Neural progenitor cell (in vitro differentiated cells): ENCODE measurements at regions not wholly inside any gene's neighbourhood (a gene's known extent, or its start where the extent isn't known, plus 50 kb on each side); places are given as distances from the start of the nearest gene placed in this dataset.

ENCODE experiments used
- DNase-seq: peaks from one replicate; pipeline ENCODE4 v3.0.0-alpha.2; 2016; ENCODE audit warnings: low spot score
- H2AFZ ChIP-seq: fragments of 200-600 bp; sonication (generic); replicated peaks from 2 replicates; pipeline ENCODE4 v1.6.1; 2016; ENCODE audit warnings: antibody characterized with exemption
- H3F3A ChIP-seq: fragments of 200-600 bp; sonication (generic); 2 replicates; pipeline ENCODE4 v1.6.1; 2016; ENCODE audit warnings: antibody characterized with exemption, low read depth
- H3K27ac ChIP-seq: fragments of 200-600 bp; sonication (generic); 2 replicates; pipeline ENCODE4 v1.5.1; 2016; ENCODE audit warnings: mild to moderate bottlenecking
- H3K27me3 ChIP-seq: fragments of 200-600 bp; sonication (generic); 2 replicates; pipeline ENCODE4 v1.6.1; 2016; ENCODE audit warnings: mild to moderate bottlenecking, moderate library complexity
- H3K36me3 ChIP-seq: fragments of 200-600 bp; sonication (generic); 2 replicates; pipeline ENCODE4 v1.5.1; 2016
- H3K4me1 ChIP-seq: fragments of 200-600 bp; sonication (generic); 2 replicates; pipeline ENCODE4 v1.6.1; 2016; ENCODE audit warnings: mixed run types
- H3K4me2 ChIP-seq: fragments of 200-600 bp; sonication (generic); 2 replicates; pipeline ENCODE4 v1.6.1; 2016
- H3K4me3 ChIP-seq: fragments of 200-600 bp; sonication (generic); 2 replicates; pipeline ENCODE4 v1.5.1; 2016
- H3K79me2 ChIP-seq: fragments of 200-600 bp; sonication (generic); 2 replicates; pipeline ENCODE4 v1.6.1; 2016; ENCODE audit warnings: low read depth
- H3K9ac ChIP-seq: fragments of 200-600 bp; sonication (generic); 2 replicates; pipeline ENCODE4 v1.6.1; 2016
- H3K9me3 ChIP-seq: fragments of 200-600 bp; sonication (generic); 2 replicates; pipeline ENCODE4 v1.5.1; 2016; ENCODE audit warnings: low read depth
- H4K20me1 ChIP-seq: fragments of 200-600 bp; sonication (generic); 2 replicates; pipeline ENCODE4 v1.6.1; 2016; ENCODE audit warnings: low read depth
- H3K27ac Mint-ChIP-seq: 3 replicates; pipeline ENCODE4 v1.8.0; 2021; ENCODE audit warnings: mixed read lengths
- H3K27me3 Mint-ChIP-seq: 2 replicates; pipeline ENCODE4 v1.8.0; 2022; ENCODE audit warnings: low read depth, mild to moderate bottlenecking, inconsistent platforms, moderate library complexity, mixed read lengths; ENCODE audit not compliant: insufficient read depth
- H3K36me3 Mint-ChIP-seq: 3 replicates; pipeline ENCODE4 v1.8.0; 2021; ENCODE audit warnings: mixed read lengths
- H3K4me1 Mint-ChIP-seq: 3 replicates; pipeline ENCODE4 v1.8.0; 2021; ENCODE audit warnings: mixed read lengths
- H3K4me3 Mint-ChIP-seq: 3 replicates; pipeline ENCODE4 v1.8.0; 2021; ENCODE audit warnings: mild to moderate bottlenecking, moderate library complexity, mixed read lengths
- H3K9me3 Mint-ChIP-seq: 3 replicates; pipeline ENCODE4 v1.8.0; 2020; ENCODE audit warnings: mixed read lengths
- CTCF ChIP-seq: fragments of 200-600 bp; sonication (generic); IDR thresholded peaks from 2 replicates; pipeline ENCODE4 v1.5.1; 2017; ENCODE audit warnings: antibody characterized with exemption, mild to moderate bottlenecking
- EZH2 ChIP-seq: fragments of 200-600 bp; sonication (generic); IDR thresholded peaks from 2 replicates; pipeline ENCODE4 v1.6.1; 2017; ENCODE audit warnings: antibody characterized with exemption, mild to moderate bottlenecking, moderate library complexity
- EZH2phosphoT487 ChIP-seq: fragments of 200-600 bp; sonication (generic); IDR thresholded peaks from 2 replicates; pipeline ENCODE4 v1.6.1; 2017; ENCODE audit warnings: antibody characterized with exemption

GRCh38 chr2:58347810-58348209 lies 106.7 kb upstream of the FANCL start:
- no peaks in the 10 kb centered on the region for H3K27me3 Mint-ChIP-seq
- H3K36me3 ChIP-seq = no peaks in the 10 kb centered on the region
- H3K27ac Mint-ChIP-seq = no peak overlapping the region
- no peaks in the 10 kb centered on the region for H3K79me2 ChIP-seq
- H3K4me3 ChIP-seq = no peak overlapping the region
- no peaks in the 10 kb centered on the region for H3F3A ChIP-seq
- H3K9me3 Mint-ChIP-seq = no peaks in the 10 kb centered on the region
- H4K20me1 ChIP-seq = no peaks in the 10 kb centered on the region
- H3K9ac ChIP-seq = no peak overlapping the region
- no peak overlapping the region for H3K4me3 Mint-ChIP-seq
- no peak overlapping the region for H3K4me2 ChIP-seq
- H3K27me3 ChIP-seq = no peaks in the 10 kb centered on the region
- no peaks in the 10 kb centered on the region for H3K4me1 ChIP-seq
- H3K27ac ChIP-seq = no peak overlapping the region
- no peak overlapping the region for H2AFZ ChIP-seq
- no peak for DNase-seq
- H3K4me1 Mint-ChIP-seq = no peaks in the 10 kb centered on the region
- no peaks in the 10 kb centered on the region for H3K9me3 ChIP-seq
- no peak for TF ChIP-seq EZH2phosphoT487
- no peak for TF ChIP-seq EZH2
- no peak for TF ChIP-seq CTCF
- H3K36me3 Mint-ChIP-seq = no peaks in the 10 kb centered on the region

GRCh38 chr2:58341047-58341446 lies 99.9 kb upstream of the FANCL start:
- Mint-ChIP-seq H3K36me3 (no peaks in the 10 kb centered on the region), H3K27me3 (peaks cover 3% of the 10 kb centered on the region), H3K9me3 (peaks cover 9% of the 10 kb centered on the region), H3K27ac (no peak overlapping the region), H3K4me1 (no peaks in the 10 kb centered on the region), H3K4me3 (no peak overlapping the region)
- Histone ChIP-seq H3K27ac (no peak overlapping the region), H3K27me3 (no peaks in the 10 kb centered on the region), H4K20me1 (no peaks in the 10 kb centered on the region), H3K4me1 (no peaks in the 10 kb centered on the region), H3K79me2 (no peaks in the 10 kb centered on the region), H3K4me3 (no peak overlapping the region), H3K36me3 (no peaks in the 10 kb centered on the region), H3K4me2 (no peak overlapping the region), H3K9ac (no peak overlapping the region), H2AFZ (peak overlapping the region; percentile 76), H3F3A (no peaks in the 10 kb centered on the region), H3K9me3 (no peaks in the 10 kb centered on the region)
- DNase-seq = no peak
- TF ChIP-seq EZH2 (no peak), CTCF (no peak), EZH2phosphoT487 (no peak)

DNA sequence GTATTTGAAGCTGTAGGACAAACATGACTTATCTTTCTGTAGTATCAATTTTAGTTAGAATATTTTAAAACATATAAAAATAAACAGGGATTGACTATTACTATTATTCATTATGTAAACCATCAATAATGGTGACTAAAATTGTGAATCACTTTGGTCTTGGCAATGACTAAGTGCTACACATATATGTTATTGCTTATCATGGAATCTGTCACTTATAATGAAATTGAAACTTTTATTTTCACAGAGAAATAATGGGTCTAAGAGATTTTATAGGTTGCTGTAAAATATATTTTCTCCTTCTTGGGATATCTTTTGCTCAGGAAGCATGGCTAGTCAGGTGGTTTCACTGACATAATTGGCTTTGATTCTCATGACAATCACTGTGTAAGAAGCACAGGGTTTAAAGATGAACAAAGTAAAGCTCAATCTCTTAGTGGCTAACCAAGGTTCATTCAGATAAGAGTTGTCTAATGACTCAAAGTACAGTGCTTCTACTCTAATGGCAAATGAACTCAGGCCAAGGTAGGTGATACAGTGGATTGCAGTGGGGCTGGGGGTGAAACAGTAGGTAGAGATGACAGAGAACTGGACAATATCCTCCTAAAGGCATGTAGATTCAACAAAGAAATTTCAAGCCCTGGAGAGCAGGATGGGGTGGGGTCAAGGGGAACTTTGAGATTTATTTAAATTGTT lies 98.6 kb upstream of the FANCL start:
- H3K4me2 ChIP-seq = no peak overlapping the region
- Mint-ChIP-seq H3K9me3 (peaks cover 9% of the 10 kb centered on the region), H3K27ac (no peak overlapping the region), H3K36me3 (no peaks in the 10 kb centered on the region), H3K4me3 (no peak overlapping the region), H3K27me3 (peaks cover 3% of the 10 kb centered on the region), H3K4me1 (no peaks in the 10 kb centered on the region)
- no peak overlapping the region for H2AFZ ChIP-seq
- no peak for DNase-seq
- no peaks in the 10 kb centered on the region for H3F3A ChIP-seq
- no peaks in the 10 kb centered on the region for H3K27me3 ChIP-seq
- no peak overlapping the region for H3K4me3 ChIP-seq
- H3K9ac ChIP-seq = no peak overlapping the region
- no peaks in the 10 kb centered on the region for H3K9me3 ChIP-seq
- H3K36me3 ChIP-seq = no peaks in the 10 kb centered on the region
- H4K20me1 ChIP-seq = no peaks in the 10 kb centered on the region
- H3K27ac ChIP-seq = no peak overlapping the region
- no peaks in the 10 kb centered on the region for H3K79me2 ChIP-seq
- no peaks in the 10 kb centered on the region for H3K4me1 ChIP-seq
- TF ChIP-seq EZH2phosphoT487 (no peak), CTCF (no peak), EZH2 (no peak)
